ENCODE measurements at regions not wholly inside any gene's neighbourhood (a gene's known extent, or its start where the extent isn't known, plus 50 kb on each side); places are given as distances from the start of the nearest gene placed in this dataset.

- Histone ChIP-seq H3K9ac (ENCODE audit: low read length) (no peak overlapping the region), H3K4me3 (ENCODE audit: low read depth in 1 of 2, low read length in 2 of 2) (no peak overlapping the region), H3K9me3 (ENCODE audit: low read length) (no peaks in the 10 kb centered on the region), H3K27me3 (ENCODE audit: control insufficient read depth in 1 of 2, insufficient read depth in 2 of 2, low read length in 2 of 2) (no peaks in the 10 kb centered on the region), H3K27ac (ENCODE audit: low read depth, low read length) (no peak overlapping the region), H3K4me1 (ENCODE audit: insufficient read depth, low read length) (peaks cover 31% of the 10 kb centered on the region), H3K36me3 (ENCODE audit: insufficient read depth, low read length) (no peaks in the 10 kb centered on the region)
These were observed 459.6 kb downstream of the PCNX1 start for GRCh38 chr14:71366861-71367260.

GRCh38 chr14:71371711-71372396, 464.6 kb downstream of the PCNX1 start:
- H3K27ac ChIP-seq (ENCODE audit: low read depth, low read length), result peak overlapping the region; percentile 12
- no peaks in the 10 kb centered on the region for H3K36me3 ChIP-seq (ENCODE audit: insufficient read depth, low read length)
- no peak overlapping the region for H3K9ac ChIP-seq (ENCODE audit: low read length)

GRCh38 chr14:71372411-71372838, 465.2 kb downstream of the PCNX1 start:
- Histone ChIP-seq H3K9me3 (ENCODE audit: low read length) (no peaks in the 10 kb centered on the region), H3K4me1 (ENCODE audit: insufficient read depth, low read length) (peaks cover 11% of the 10 kb centered on the region), H3K36me3 (ENCODE audit: insufficient read depth, low read length) (no peaks in the 10 kb centered on the region), H3K27me3 (ENCODE audit: control insufficient read depth in 1 of 2, insufficient read depth in 2 of 2, low read length in 2 of 2) (no peaks in the 10 kb centered on the region), H3K9ac (ENCODE audit: low read length) (no peak overlapping the region), H3K4me3 (ENCODE audit: low read depth in 1 of 2, low read length in 2 of 2) (no peak overlapping the region), H3K27ac (ENCODE audit: low read depth, low read length) (no peak overlapping the region)

More at GRCh38 chr14:71371711-71372396, 464.6 kb downstream of the PCNX1 start:
- Histone ChIP-seq H3K9me3 (ENCODE audit: low read length) (no peaks in the 10 kb centered on the region), H3K4me1 (ENCODE audit: insufficient read depth, low read length) (peaks cover 11% of the 10 kb centered on the region), H3K4me3 (ENCODE audit: low read depth in 1 of 2, low read length in 2 of 2) (no peak overlapping the region), H3K27me3 (ENCODE audit: control insufficient read depth in 1 of 2, insufficient read depth in 2 of 2, low read length in 2 of 2) (no peaks in the 10 kb centered on the region)

- Histone ChIP-seq H3K27ac (ENCODE audit: low read depth, low read length) (no peak overlapping the region), H3K9ac (ENCODE audit: low read length) (no peak overlapping the region), H3K27me3 (ENCODE audit: control insufficient read depth in 1 of 2, insufficient read depth in 2 of 2, low read length in 2 of 2) (no peaks in the 10 kb centered on the region), H3K4me3 (ENCODE audit: low read depth in 1 of 2, low read length in 2 of 2) (no peak overlapping the region), H3K4me1 (ENCODE audit: insufficient read depth, low read length) (peaks cover 14% of the 10 kb centered on the region), H3K9me3 (ENCODE audit: low read length) (no peaks in the 10 kb centered on the region), H3K36me3 (ENCODE audit: insufficient read depth, low read length) (no peaks in the 10 kb centered on the region)
These were observed 466.5 kb downstream of the PCNX1 start for GRCh38 chr14:71373773-71374172.

GRCh38 chr14:71374989-71375388, 467.7 kb downstream of the PCNX1 start:
- H3K27me3 ChIP-seq (ENCODE audit: control insufficient read depth in 1 of 2, insufficient read depth in 2 of 2, low read length in 2 of 2), result no peaks in the 10 kb centered on the region

GRCh38 chr14:71377099-71377498, 469.8 kb downstream of the PCNX1 start:
- no peak overlapping the region for H3K4me3 ChIP-seq (ENCODE audit: low read depth in 1 of 2, low read length in 2 of 2)
- peaks cover 14% of the 10 kb centered on the region for H3K4me1 ChIP-seq (ENCODE audit: insufficient read depth, low read length)
- no peaks in the 10 kb centered on the region for H3K9me3 ChIP-seq (ENCODE audit: low read length)
- no peak overlapping the region for H3K9ac ChIP-seq (ENCODE audit: low read length)
- H3K27ac ChIP-seq (ENCODE audit: low read depth, low read length), result no peak overlapping the region
- H3K36me3 ChIP-seq (ENCODE audit: insufficient read depth, low read length), result no peaks in the 10 kb centered on the region
- H3K27me3 ChIP-seq (ENCODE audit: control insufficient read depth in 1 of 2, insufficient read depth in 2 of 2, low read length in 2 of 2), result no peaks in the 10 kb centered on the region

More at GRCh38 chr14:71374989-71375388, 467.7 kb downstream of the PCNX1 start:
- H3K9ac ChIP-seq (ENCODE audit: low read length), result no peak overlapping the region
- no peak overlapping the region for H3K4me3 ChIP-seq (ENCODE audit: low read depth in 1 of 2, low read length in 2 of 2)
- no peaks in the 10 kb centered on the region for H3K36me3 ChIP-seq (ENCODE audit: insufficient read depth, low read length)
- H3K4me1 ChIP-seq (ENCODE audit: insufficient read depth, low read length), result peaks cover 14% of the 10 kb centered on the region
- H3K27ac ChIP-seq (ENCODE audit: low read depth, low read length), result no peak overlapping the region
- no peaks in the 10 kb centered on the region for H3K9me3 ChIP-seq (ENCODE audit: low read length)

GRCh38 chr14:71380271-71380670, 473.0 kb downstream of the PCNX1 start:
- Histone ChIP-seq H3K27me3 (ENCODE audit: control insufficient read depth in 1 of 2, insufficient read depth in 2 of 2, low read length in 2 of 2) (no peaks in the 10 kb centered on the region), H3K36me3 (ENCODE audit: insufficient read depth, low read length) (no peaks in the 10 kb centered on the region), H3K9me3 (ENCODE audit: low read length) (no peaks in the 10 kb centered on the region), H3K27ac (ENCODE audit: low read depth, low read length) (no peak overlapping the region), H3K9ac (ENCODE audit: low read length) (no peak overlapping the region), H3K4me3 (ENCODE audit: low read depth in 1 of 2, low read length in 2 of 2) (no peak overlapping the region), H3K4me1 (ENCODE audit: insufficient read depth, low read length) (peaks cover 9% of the 10 kb centered on the region)

- no peaks in the 10 kb centered on the region for H3K27me3 ChIP-seq (ENCODE audit: control insufficient read depth in 1 of 2, insufficient read depth in 2 of 2, low read length in 2 of 2)
- H3K9me3 ChIP-seq (ENCODE audit: low read length), result no peaks in the 10 kb centered on the region
- H3K9ac ChIP-seq (ENCODE audit: low read length), result no peak overlapping the region
- H3K27ac ChIP-seq (ENCODE audit: low read depth, low read length), result no peak overlapping the region
- H3K4me3 ChIP-seq (ENCODE audit: low read depth in 1 of 2, low read length in 2 of 2), result no peak overlapping the region
- H3K4me1 ChIP-seq (ENCODE audit: insufficient read depth, low read length), result peaks cover 9% of the 10 kb centered on the region
- H3K36me3 ChIP-seq (ENCODE audit: insufficient read depth, low read length), result no peaks in the 10 kb centered on the region
These were observed 474.6 kb downstream of the PCNX1 start for GRCh38 chr14:71381814-71382213.

- Histone ChIP-seq H3K4me1 (ENCODE audit: insufficient read depth, low read length) (peaks cover 9% of the 10 kb centered on the region), H3K27ac (ENCODE audit: low read depth, low read length) (no peak overlapping the region), H3K27me3 (ENCODE audit: control insufficient read depth in 1 of 2, insufficient read depth in 2 of 2, low read length in 2 of 2) (no peaks in the 10 kb centered on the region), H3K9ac (ENCODE audit: low read length) (no peak overlapping the region), H3K9me3 (ENCODE audit: low read length) (no peaks in the 10 kb centered on the region), H3K4me3 (ENCODE audit: low read depth in 1 of 2, low read length in 2 of 2) (no peak overlapping the region), H3K36me3 (ENCODE audit: insufficient read depth, low read length) (no peaks in the 10 kb centered on the region)
These were observed 475.1 kb downstream of the PCNX1 start for GRCh38 chr14:71382315-71382714.

GRCh38 chr14:71383510-71383909, 476.3 kb downstream of the PCNX1 start:
- Histone ChIP-seq H3K4me3 (ENCODE audit: low read depth in 1 of 2, low read length in 2 of 2) (no peak overlapping the region), H3K27me3 (ENCODE audit: control insufficient read depth in 1 of 2, insufficient read depth in 2 of 2, low read length in 2 of 2) (no peaks in the 10 kb centered on the region), H3K4me1 (ENCODE audit: insufficient read depth, low read length) (peaks cover 5% of the 10 kb centered on the region), H3K9me3 (ENCODE audit: low read length) (no peaks in the 10 kb centered on the region), H3K27ac (ENCODE audit: low read depth, low read length) (no peak overlapping the region), H3K9ac (ENCODE audit: low read length) (no peak overlapping the region), H3K36me3 (ENCODE audit: insufficient read depth, low read length) (no peaks in the 10 kb centered on the region)

GRCh38 chr14:71384007-71384845, 477.0 kb downstream of the PCNX1 start:
- Histone ChIP-seq H3K4me1 (ENCODE audit: insufficient read depth, low read length) (peaks cover 5% of the 10 kb centered on the region), H3K4me3 (ENCODE audit: low read depth in 1 of 2, low read length in 2 of 2) (no peak overlapping the region), H3K36me3 (ENCODE audit: insufficient read depth, low read length) (no peaks in the 10 kb centered on the region), H3K27ac (ENCODE audit: low read depth, low read length) (no peak overlapping the region), H3K27me3 (ENCODE audit: control insufficient read depth in 1 of 2, insufficient read depth in 2 of 2, low read length in 2 of 2) (no peaks in the 10 kb centered on the region), H3K9me3 (ENCODE audit: low read length) (no peaks in the 10 kb centered on the region), H3K9ac (ENCODE audit: low read length) (no peak overlapping the region)

Measured in muscle layer of colon (tissue), 2 donors.